SK-N-DZ (cell line): ENCODE measurements at regions not wholly inside any gene's neighbourhood (a gene's known extent, or its start where the extent isn't known, plus 50 kb on each side); places are given as distances from the start of the nearest gene placed in this dataset.

Source experiments
- DNase-seq: peaks from one replicate; pipeline ENCODE4 v3.0.0-alpha.2; 2015; ENCODE audit warnings: low spot score

DNA sequence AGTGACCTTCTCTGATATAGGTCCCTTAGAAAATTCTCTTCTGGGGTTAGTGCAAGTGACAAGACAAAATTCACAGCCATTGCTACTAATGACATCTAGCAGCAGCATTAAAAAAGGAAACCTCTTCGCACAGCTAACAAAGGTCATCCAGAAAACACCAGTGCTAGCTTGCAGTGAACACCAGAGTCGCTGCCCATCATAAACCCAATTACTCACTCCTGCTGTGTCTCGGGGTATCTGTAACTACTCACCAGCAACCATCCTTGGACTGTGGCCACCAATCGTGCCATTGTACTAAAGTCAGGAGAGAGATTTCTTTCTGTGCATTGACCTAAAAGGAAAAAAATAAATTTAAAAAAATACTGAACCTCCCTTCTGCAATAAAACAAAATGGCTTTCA lies 1494.7 kb upstream of the CDH8 start:
- DNase-seq, result peak; percentile 13

GRCh38 chr16:63530208-63530607 lies 1494.0 kb upstream of the CDH8 start:
- no peak for DNase-seq

GRCh38 chr16:63527404-63527803 lies 1491.2 kb upstream of the CDH8 start:
- no peak for DNase-seq

DNA sequence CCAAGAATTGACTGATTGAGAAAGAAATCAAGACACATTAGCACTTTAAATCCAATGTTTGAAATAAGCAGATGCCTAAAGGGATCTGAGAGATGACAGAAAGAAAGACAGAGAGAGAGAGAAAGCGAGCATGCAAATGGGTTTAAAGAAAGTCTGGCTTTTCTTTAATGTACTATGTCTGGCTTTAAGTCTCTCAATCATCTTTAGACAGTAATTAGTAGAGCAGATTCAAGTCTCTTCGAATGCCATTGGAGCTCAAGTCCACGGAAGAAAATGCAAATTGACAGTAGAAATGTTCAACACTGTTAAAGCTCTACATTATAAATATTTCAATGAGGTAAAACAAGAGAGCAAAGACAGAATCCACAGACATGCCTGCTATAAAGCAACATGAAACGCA lies 1480.2 kb upstream of the CDH8 start:
- peak; percentile 47 for DNase-seq

GRCh38 chr16:63512910-63513309 lies 1476.7 kb upstream of the CDH8 start:
- no peak for DNase-seq

- DNase-seq, result no peak
These were observed 1461.2 kb upstream of the CDH8 start for GRCh38 chr16:63497408-63497807.

DNA sequence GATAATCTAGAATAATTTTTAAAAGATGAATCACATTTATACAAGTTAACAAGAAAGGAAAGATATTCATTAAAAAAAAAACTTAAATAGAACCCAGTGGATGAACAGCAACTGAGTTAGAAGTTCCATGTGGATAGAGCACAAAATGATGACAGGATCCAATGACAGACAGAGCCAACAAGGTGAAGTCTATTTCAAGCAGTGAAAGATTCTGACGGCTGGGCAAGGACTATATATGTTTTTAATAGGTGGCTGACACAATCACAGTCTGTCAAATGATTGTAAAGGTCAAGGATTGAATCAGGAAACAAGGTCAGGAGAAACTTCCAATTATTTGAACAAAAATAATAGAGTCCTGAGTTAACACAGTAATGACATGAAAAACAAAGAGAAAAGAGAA lies 1460.0 kb upstream of the CDH8 start:
- DNase-seq, result no peak

DNA sequence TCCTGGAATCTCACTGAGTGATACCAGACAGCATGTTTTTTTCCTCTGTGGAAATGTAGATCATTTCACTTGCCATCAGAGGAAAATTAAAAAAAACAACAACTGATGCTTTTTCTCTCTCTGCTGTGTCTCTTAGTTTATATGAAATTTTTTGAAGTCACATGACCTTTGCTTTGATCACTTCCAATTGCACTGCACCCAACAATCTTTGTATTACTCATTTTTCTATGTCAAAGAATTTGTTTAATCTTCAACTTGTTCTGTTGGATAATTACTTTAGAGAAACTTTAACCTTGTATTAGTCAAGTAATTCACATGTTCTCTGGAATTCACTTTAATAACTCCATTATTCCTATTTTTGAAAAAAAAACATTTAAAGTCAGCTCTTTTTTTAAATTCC lies 1452.7 kb upstream of the CDH8 start:
- DNase-seq, result no peak

GRCh38 chr16:63481060-63481459 lies 1444.8 kb upstream of the CDH8 start:
- no peak for DNase-seq

DNA sequence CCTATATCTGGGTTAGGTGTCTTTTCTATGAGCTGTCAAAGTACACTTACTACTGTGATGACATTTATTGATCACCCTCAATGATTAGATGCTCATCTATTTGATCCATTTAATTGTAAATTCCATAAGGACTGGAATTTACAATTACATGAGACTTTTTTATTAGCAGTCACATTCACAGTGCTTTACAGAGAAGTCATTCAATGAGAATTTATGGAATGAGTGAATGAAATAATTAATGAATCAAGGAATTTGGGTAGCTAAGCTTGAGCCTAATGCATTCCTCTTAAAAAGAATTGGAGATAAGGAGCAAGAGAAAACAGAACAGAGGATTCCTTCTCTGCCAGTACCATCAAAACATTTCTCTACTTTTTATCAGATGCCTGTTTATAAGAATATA lies 1437.5 kb upstream of the CDH8 start:
- no peak for DNase-seq

- no peak for DNase-seq
These were observed 1431.3 kb upstream of the CDH8 start for GRCh38 chr16:63467513-63467912.

DNA sequence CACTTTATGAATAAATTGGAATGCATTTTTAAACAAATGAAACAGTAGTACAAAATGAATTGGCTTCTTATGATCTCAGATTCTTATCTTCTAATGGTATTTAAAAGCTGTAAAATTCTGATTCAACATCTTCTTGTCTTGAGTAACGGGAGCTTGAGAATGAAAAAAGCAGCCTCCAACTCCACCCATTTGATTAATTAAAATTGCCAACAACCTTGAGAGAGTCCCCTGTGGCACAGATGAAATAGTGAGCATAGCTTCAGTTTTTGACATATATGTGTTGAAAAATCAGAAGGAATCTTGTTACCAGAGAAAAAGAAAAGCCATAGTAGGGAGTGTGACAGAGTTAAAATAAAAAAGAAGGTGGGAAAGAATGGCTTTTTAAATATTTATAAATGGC lies 1426.1 kb upstream of the CDH8 start:
- no peak for DNase-seq

- peak; percentile 63 for DNase-seq
These were observed 1425.1 kb upstream of the CDH8 start for GRCh38 chr16:63461248-63461841.

DNA sequence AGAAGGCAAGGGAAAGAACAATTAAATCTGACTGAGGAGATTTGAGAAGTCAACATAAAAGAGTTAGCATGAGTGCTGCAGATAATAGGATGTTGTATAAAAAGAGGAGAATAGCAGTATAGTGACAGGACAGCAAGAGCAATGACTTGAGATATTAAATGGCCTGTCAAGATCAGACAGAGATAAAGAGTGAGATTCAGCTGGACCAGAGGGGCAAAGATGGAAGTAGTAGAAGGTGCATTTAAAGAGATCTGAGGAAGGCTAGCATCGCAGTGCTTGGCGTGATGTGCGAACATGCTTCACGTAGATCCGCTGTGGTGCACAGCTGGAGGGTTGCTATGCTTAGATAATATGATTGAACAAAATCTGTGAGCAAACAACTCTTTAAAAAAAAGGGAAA lies 1422.6 kb upstream of the CDH8 start:
- peak; percentile 97 for DNase-seq

- no peak for DNase-seq
These were observed 1421.6 kb upstream of the CDH8 start for GRCh38 chr16:63457869-63458268.

DNA sequence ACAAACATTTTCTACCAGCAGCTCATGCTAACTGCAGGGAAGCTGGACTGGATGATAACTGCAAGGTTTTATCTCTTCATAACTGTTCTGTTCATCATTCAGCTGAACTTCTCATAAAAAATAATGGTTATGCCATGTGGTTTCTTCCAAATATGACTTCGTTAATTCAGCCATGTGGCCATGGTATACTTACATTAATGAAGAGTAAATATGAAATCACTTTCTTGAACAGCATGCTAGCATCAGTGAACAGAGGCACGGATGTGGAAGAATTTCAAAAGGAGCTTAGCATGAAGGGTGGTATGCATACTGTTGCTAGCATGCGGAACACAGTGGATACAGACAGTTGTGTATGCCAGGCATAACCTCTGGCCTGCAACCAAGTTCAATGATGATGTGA lies 1417.0 kb upstream of the CDH8 start:
- DNase-seq, result no peak

DNA sequence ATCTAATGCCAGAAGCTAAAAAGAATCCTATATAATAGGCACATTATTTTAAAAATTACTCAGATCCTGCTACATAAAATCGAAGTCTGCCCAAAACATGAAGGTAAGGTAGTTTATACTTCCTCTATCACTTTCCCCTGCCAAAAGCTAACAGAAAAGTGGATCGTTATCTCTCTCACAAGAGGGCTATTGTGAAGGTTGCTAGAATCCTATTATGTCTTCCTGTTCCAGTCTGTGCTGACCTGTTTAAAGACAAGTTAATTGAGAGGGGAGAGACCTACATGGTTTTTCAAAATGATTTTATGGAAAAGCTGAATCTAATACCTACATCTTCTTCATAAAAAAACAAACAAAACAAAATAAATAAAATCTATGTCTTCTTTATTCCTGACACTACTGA lies 1410.9 kb upstream of the CDH8 start:
- no peak for DNase-seq

GRCh38 chr16:63442246-63442645 lies 1406.0 kb upstream of the CDH8 start:
- no peak for DNase-seq

DNA sequence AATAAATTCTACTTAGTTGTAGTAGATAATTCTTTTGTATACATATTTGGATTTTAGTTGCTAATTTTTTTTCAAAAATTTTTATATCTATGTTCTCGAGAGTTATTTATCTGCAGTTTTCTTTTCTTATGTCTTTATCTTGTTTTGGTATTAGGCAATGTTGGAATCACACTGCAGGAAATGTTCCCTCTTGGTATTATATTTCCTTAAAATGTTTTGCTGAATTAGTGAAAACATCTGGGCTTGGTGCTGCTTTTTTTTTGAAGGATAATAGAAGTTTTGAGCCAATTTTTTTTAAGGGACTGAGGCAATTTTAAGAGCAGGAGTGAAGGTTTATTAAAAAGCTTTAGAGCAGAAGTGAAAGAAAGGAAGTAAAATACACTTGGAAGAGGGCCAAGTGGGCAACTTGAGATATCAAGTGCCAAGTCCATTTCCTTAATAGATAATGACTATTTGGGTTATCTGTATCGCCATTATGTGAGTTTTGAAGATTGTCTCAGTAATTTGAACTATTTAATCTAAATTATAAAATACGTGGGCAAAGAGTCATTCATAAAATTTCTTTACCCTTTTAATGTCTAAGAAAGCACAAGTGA lies 1390.1 kb upstream of the CDH8 start:
- DNase-seq, result no peak

- no peak for DNase-seq
These were observed 1386.5 kb upstream of the CDH8 start for GRCh38 chr16:63422715-63423114.

DNA sequence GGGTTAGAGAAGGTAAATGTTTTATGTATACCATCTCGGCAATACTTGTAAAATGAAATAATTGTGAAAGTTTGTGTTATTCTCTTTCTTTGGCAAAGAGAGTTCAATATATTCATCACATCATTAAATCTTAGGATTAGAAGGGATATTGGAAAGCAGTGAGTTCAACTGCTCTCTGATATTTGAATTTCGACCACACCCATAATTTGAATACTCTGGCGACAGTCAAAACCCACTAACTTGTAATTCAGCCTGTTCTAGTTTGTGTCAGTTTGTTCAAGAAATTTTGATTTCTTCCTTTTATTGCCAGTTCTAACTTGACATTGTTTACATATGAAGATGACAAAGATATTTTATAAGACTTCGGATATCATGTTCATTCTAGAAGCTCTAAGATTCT lies 1380.5 kb upstream of the CDH8 start:
- no peak for DNase-seq

DNA sequence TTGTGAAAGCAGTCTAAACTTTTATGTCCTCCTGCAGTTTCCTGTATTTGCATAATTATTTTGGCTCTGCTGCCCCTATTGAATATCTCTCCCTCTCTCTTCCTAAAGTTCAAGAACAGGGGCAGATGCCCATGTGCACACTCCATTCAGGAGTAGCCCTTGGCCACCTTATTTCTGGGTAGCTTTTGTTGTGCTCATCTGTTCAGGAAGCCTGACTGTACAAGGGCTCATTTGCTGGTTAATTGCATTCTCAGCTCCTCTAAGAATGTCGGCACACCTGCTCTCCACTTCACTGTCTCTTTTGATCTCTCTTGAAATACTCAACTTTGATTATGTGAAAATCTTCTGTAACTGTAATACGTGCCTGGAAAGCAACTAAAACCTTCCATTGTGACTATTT lies 1378.8 kb upstream of the CDH8 start:
- DNase-seq, result no peak

- no peak for DNase-seq
These were observed 1374.4 kb upstream of the CDH8 start for GRCh38 chr16:63410594-63410993.

- DNase-seq, result no peak
These were observed 1367.6 kb upstream of the CDH8 start for GRCh38 chr16:63403792-63404191.
